Kidney glomerular epithelial cell (primary cell): ENCODE measurements at regions not wholly inside any gene's neighbourhood (a gene's known extent, or its start where the extent isn't known, plus 50 kb on each side); places are given as distances from the start of the nearest gene placed in this dataset.
A peak's percentile ranks its signal among the peaks of the same experiment; 100 is the strongest.

Experiments
- DNase-seq: peaks from one replicate; lab custom pipeline; 2025; lab: John Stamatoyannopoulos, UW

DNA sequence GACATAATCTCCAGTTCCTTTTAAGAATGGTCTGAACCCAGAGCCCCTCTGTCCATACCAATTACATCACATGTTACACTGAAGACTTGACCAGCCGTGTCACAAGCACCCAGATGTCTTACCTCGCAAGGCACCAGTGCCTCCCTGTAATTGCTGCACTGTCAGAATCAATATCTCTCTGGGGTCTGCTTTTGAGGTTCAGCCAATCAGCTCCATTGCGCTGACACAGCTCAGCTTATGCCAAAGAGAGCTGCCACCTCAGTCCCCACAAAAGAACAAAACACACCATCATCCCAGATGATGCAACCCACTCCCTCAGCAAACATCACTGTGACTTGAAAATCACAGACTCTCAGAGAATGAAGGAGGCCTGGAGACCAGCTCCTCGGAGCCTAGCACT is 82.5 kb upstream of the SORBS2 start:
- DNase-seq = no peak

DNA sequence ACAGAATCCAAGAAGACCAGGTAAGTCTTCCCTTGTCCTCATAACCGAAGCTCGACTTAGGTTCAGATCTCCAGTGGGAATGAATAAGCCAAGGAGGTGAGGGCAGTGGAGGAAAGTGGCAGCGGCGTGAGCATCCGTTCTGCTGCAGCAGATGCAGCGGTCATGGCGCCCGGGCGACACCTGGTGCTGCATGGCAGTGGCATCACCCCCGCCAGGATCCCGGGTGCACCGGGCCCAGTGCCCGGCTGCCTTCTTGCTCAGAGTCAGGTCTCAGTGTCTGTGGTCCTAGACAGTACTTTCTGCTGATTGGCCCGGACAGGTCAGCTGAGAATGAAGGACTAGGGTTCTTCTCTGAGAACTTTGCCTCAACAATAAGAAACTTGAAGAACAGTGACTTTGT is 83.4 kb upstream of the SORBS2 start:
- no peak for DNase-seq

GRCh38 chr4:185895866-185896265 is 83.9 kb upstream of the SORBS2 start:
- DNase-seq = no peak

- DNase-seq = no peak
Measured at GRCh38 chr4:185896817-185897488, 85.0 kb upstream of the SORBS2 start.

DNA sequence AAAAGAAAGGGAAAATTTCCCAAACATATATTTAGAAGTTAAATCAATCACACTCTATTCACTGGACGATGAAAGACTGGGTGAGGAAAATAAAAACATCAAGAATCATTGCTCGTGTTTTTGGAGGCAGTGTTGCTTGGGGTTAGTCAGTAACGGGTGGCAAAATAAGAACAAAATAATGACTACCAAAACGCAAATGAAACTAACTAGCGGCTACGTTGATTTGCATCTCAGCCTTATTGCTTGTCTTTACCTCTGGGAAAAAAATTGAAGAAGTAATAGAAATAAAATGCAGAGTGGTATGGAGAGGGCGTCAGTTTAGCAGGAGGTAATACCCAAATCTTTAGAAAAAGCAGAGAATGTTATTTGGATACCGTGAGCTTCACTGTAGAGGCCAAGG is 86.4 kb upstream of the SORBS2 start:
- no peak for DNase-seq

DNA sequence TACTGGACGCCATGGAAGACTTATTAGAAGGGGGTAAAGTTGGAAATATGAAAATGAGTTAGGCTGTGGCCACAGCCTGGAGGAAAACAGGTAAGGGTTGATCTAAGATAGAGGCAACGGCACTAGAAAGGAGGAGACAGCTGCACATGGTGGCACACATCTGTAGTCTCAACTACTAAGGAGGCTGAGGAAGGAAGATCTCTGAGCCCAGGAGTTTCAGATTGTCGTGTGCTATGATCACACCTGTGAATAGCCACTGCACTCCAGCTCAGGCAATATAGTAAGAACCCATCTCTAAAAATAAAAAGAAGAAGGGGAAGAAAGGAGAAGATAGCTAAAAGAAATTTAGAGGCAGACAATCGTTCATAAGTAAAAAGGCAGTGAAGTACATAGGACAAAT is 87.8 kb upstream of the SORBS2 start:
- DNase-seq = no peak

- DNase-seq = peak; percentile 78
Measured at GRCh38 chr4:185902654-185903053, 90.7 kb upstream of the SORBS2 start.

GRCh38 chr4:185903205-185903604 is 91.2 kb upstream of the SORBS2 start:
- peak; percentile 20 for DNase-seq

DNA sequence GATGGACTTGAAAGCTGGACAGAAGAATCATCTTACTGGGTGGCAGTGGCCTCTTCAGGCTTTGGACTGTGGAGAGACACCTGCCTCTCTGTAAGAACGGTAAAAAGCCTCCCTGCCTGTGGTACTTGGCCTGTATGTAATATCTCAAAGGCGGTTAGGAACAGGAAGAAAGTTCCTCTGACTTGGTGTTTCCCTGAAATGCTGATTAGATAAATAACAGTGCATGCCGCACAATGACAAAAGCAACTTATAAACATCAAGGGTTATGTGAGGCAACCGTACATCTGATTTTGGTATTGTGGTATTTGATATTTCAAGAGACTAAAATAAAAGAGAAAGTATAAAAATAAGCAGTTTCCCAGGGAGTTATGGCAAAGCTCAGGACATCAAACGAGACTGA is 92.4 kb upstream of the SORBS2 start:
- DNase-seq = no peak

- DNase-seq = no peak
Measured at GRCh38 chr4:185909972-185910371, 98.0 kb upstream of the SORBS2 start.

GRCh38 chr4:185911556-185912064 is 99.6 kb upstream of the SORBS2 start:
- DNase-seq = no peak

DNA sequence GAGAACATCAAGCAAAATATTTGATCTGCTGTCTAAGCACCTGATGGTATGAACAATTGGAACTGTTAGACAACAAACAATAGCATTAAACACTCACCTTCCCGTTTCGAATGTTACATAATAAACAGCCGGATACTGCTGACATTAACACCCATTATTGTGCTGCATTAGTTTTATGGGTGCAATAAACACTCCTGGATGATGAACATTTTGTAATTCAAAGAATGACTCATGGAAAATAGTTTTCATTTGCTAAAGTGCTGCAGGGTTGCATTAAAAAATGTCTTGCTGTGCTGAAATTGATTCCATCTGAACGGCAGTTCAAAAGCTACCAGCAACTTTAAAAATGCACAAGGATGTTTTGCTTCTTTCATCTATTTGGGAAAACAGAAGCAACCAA is 100.8 kb upstream of the SORBS2 start:
- no peak for DNase-seq

DNA sequence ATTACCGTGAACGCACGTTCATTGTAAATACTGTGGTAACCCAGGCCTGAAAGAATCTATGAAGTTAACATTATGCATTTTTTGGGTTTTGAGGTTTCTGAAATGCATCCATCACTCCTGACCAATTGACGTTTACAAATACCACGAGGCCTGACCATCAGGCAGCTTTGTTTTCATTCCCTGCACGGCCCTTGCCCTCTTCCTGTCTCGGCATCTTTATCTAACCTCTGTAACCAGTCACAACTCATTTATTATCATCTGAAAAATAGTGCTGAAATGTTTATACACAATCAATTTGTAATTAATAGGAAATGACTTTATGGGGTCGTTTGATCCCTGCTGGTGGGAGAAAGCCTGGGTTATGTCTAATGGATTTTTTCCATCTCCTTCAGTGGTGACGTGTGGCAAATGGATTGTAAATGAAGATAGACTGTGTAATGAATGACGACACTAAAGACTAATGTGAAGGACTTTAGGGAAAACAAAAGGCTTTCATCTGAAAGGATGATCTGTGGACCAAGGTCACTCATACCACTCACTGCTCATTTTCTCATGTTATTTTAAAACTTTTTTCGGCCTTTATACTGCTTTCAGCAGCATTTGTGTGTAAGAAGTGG is 102.7 kb upstream of the SORBS2 start:
- DNase-seq = no peak

- no peak for DNase-seq
Measured at GRCh38 chr4:185915271-185915670, 103.3 kb upstream of the SORBS2 start.

DNA sequence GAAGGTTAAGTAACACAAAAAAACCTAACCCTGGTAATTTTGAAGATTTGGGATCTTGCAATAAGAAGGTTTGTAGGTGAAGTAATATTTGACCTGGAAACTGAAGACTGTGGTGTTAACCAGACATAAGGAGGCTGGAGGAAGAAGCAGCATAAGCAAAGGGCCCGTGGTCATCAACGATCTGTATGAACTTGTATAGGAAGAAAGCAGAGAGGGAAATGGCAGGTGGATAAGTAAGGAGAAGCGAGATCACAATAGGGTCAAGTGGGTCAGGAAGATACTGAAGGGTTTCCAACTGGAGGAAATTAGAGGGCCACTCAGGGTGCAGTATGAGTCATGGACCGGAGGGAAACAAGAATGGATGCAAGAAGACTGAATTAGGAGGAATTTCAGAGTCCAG is 103.8 kb upstream of the SORBS2 start:
- DNase-seq = no peak

- no peak for DNase-seq
Measured at GRCh38 chr4:185916231-185916630, 104.2 kb upstream of the SORBS2 start.

DNA sequence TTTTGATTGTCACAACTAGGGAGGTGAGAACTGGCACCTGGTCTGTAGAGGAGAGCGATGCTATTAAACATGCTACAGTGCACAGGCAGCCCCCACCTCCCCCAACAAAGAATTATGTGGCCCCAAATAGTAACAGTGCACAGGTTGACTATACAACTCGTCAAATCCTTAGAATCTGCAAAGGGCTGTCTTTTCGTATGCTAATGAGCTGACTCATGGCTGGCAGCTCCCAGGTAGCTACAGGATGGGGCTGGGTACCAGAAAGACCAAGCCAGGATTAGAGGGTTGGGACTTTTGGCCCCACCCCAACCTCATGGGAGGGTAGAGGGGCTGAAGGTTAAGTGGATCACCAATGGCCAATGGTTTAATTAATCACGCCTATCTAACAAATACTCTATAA is 104.7 kb upstream of the SORBS2 start:
- no peak for DNase-seq

- DNase-seq = no peak
Measured at GRCh38 chr4:185919107-185919506, 107.1 kb upstream of the SORBS2 start.

DNA sequence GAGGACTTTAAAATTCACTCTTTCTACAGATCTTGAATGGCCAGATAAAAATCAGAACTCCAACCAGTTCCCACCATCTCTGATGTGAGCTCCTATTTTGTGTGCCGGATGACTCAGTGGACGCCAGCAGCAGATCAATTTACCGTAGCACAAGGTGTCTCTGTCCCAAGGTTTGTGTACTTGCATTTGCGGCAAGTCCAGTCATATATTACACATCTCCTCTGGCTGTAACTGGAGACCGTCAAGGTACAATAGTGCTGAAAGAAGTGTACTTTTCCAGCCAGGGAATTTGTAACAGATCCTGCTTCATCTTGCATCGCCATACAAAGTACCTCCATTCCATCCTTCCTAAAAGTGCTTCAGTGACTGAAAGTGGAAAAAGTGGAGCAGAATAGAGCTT is 108.2 kb upstream of the SORBS2 start:
- no peak for DNase-seq

- no peak for DNase-seq
Measured at GRCh38 chr4:185920691-185921260, 108.8 kb upstream of the SORBS2 start.

GRCh38 chr4:185921583-185922555 is 109.9 kb upstream of the SORBS2 start:
- DNase-seq = no peak

DNA sequence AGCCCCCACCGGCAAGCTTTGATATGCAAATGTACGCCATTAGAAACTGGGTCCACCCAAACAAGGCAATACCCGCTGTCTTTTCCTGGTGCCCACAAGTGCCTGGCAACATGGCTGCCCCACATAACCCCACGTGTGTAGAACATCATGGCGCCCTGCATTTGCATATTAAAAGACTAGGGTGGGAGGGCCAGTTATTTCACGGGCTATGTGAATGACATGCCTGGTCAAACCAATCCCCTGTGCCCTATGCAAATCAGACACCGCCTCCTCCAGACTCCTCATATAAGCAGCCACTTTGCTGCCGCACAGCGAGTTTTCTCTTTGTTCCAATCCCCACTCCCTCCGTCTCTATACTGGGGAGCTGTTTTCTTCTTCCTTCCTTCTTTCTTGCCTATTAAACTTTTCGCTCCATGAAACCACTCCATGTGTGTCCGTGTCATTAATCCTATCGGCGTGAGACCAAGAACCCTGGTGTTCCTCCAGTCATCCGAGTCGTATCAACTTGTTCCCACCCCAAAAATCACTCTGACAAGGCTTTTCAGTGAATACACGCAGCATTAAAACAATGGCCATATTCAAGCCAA is 112.6 kb upstream of the SORBS2 start:
- DNase-seq = no peak
